GM12875 (cell line): ENCODE measurements at regions not wholly inside any gene's neighbourhood (a gene's known extent, or its start where the extent isn't known, plus 50 kb on each side); places are given as distances from the start of the nearest gene placed in this dataset.

ENCODE experiments used
- H3K4me3 ChIP-seq: one replicate; pipeline ENCODE4 v1.5.1; 2011; ENCODE audit warnings: low read depth, low read length, control low read depth
- CTCF ChIP-seq: IDR thresholded peaks from 2 replicates; pipeline ENCODE4 v1.5.1; 2011; ENCODE audit warnings: low read depth, mild to moderate bottlenecking, control low read depth, inconsistent platforms, low read length, moderate library complexity, borderline replicate concordance; ENCODE audit not compliant: insufficient read depth

GRCh38 chr1:222210776-222211175, 337.1 kb downstream of the HHIPL2 start:
- H3K4me3 ChIP-seq: no peak overlapping the region
- no peak for TF ChIP-seq CTCF

GRCh38 chr1:222204475-222204874, 343.4 kb downstream of the HHIPL2 start:
- no peak for TF ChIP-seq CTCF
- no peak overlapping the region for H3K4me3 ChIP-seq

GRCh38 chr1:222202831-222203230, 345.1 kb downstream of the HHIPL2 start:
- no peak for TF ChIP-seq CTCF
- H3K4me3 ChIP-seq: no peak overlapping the region

- TF ChIP-seq CTCF: no peak
- no peak overlapping the region for H3K4me3 ChIP-seq
Measured at GRCh38 chr1:222196736-222197135, 351.2 kb downstream of the HHIPL2 start.

- TF ChIP-seq CTCF: no peak
- no peak overlapping the region for H3K4me3 ChIP-seq
Measured at GRCh38 chr1:222196288-222196687, 351.6 kb downstream of the HHIPL2 start.

- H3K4me3 ChIP-seq: no peak overlapping the region
- no peak for TF ChIP-seq CTCF
Measured at GRCh38 chr1:222195857-222196256, 352.0 kb downstream of the HHIPL2 start.

- no peak for TF ChIP-seq CTCF
- H3K4me3 ChIP-seq: no peak overlapping the region
Measured at GRCh38 chr1:222189218-222189617, 358.7 kb downstream of the HHIPL2 start.
